ENCODE measurements at regions not wholly inside any gene's neighbourhood (a gene's known extent, or its start where the extent isn't known, plus 50 kb on each side); places are given as distances from the start of the nearest gene placed in this dataset.

DNA sequence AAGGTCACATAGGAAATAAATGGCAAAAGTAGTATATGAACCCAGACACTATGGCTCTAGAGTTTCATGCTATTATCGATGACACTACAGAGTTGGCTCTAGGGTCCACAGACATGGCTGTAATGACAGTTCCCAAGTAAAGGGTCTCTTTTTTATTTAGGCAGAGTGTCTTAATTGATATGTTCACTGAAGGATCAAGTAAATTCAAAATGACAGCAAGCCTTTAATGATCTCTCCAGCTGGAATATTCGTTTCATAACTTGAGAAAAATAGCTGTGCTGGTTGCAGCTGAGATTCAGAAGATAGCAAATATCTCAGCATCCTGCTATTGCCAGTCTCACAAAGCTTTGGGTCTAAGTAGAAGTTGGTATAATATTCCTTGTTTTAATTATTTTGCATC is 333.6 kb upstream of the MAGI2 start:
- Histone ChIP-seq H3K9me3 (no peaks in the 10 kb centered on the region), H3K4me3 (no peak overlapping the region), H3K4me1 (replicated peaks) (no peaks in the 10 kb centered on the region), H3K27ac (no peak overlapping the region), H3K27me3 (replicated peaks; ENCODE audit: insufficient read depth) (no peaks in the 10 kb centered on the region), H3K36me3 (no peaks in the 10 kb centered on the region)
- WGBS, result 67% methylated on average over 2 of the region's 2 CpGs
- intact Hi-C loops (cut with DNase I), result no loop called here
- DNase-seq (ENCODE audit: low spot score), result no peak
- no peak for TF ChIP-seq POLR2AphosphoS5 (IDR thresholded peaks at IDR 0.05)
- TF ChIP-seq, protein P1, sequence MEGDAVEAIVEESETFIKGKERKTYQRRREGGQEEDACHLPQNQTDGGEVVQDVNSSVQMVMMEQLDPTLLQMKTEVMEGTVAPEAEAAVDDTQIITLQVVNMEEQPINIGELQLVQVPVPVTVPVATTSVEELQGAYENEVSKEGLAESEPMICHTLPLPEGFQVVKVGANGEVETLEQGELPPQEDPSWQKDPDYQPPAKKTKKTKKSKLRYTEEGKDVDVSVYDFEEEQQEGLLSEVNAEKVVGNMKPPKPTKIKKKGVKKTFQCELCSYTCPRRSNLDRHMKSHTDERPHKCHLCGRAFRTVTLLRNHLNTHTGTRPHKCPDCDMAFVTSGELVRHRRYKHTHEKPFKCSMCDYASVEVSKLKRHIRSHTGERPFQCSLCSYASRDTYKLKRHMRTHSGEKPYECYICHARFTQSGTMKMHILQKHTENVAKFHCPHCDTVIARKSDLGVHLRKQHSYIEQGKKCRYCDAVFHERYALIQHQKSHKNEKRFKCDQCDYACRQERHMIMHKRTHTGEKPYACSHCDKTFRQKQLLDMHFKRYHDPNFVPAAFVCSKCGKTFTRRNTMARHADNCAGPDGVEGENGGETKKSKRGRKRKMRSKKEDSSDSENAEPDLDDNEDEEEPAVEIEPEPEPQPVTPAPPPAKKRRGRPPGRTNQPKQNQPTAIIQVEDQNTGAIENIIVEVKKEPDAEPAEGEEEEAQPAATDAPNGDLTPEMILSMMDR (IDR thresholded peaks at IDR 0.05), result no peak
- TF ChIP-seq POLR2A (IDR thresholded peaks at IDR 0.05), result no peak

GRCh38 chr7:79786187-79786586 is 332.7 kb upstream of the MAGI2 start:
- Histone ChIP-seq H3K27ac (no peak overlapping the region), H3K4me3 (no peak overlapping the region), H3K36me3 (no peaks in the 10 kb centered on the region), H3K4me1 (replicated peaks) (no peaks in the 10 kb centered on the region), H3K27me3 (replicated peaks; ENCODE audit: insufficient read depth) (no peaks in the 10 kb centered on the region), H3K9me3 (no peaks in the 10 kb centered on the region)
- no peak for TF ChIP-seq POLR2AphosphoS5 (IDR thresholded peaks at IDR 0.05)
- TF ChIP-seq POLR2A (IDR thresholded peaks at IDR 0.05), result no peak
- TF ChIP-seq, protein P1 (IDR thresholded peaks at IDR 0.05), result no peak
- no peak for DNase-seq (ENCODE audit: low spot score)
- intact Hi-C loops (cut with DNase I), result no loop called here
- WGBS, result 46% methylated on average over 5 of the region's 5 CpGs

- no peak for TF ChIP-seq POLR2A (IDR thresholded peaks at IDR 0.05)
- no peaks in the 10 kb centered on the region for H3K4me1 ChIP-seq (replicated peaks)
- whole genome bisulfite sequencing, result 70% methylated on average over 3 of the region's 3 CpGs
- H3K27ac ChIP-seq, result no peak overlapping the region
- DNase-seq (ENCODE audit: low spot score), result no peak
- no peaks in the 10 kb centered on the region for H3K27me3 ChIP-seq (replicated peaks; ENCODE audit: insufficient read depth)
- no peaks in the 10 kb centered on the region for H3K36me3 ChIP-seq
- H3K9me3 ChIP-seq, result no peaks in the 10 kb centered on the region
- no peak overlapping the region for H3K4me3 ChIP-seq
- intact Hi-C loops (cut with DNase I), result no loop called here
These were observed 332.1 kb upstream of the MAGI2 start for GRCh38 chr7:79785556-79785955.

GRCh38 chr7:79782906-79783305 is 329.4 kb upstream of the MAGI2 start:
- Histone ChIP-seq H3K4me1 (replicated peaks) (no peaks in the 10 kb centered on the region), H3K4me3 (no peak overlapping the region), H3K27ac (no peak overlapping the region), H3K36me3 (no peaks in the 10 kb centered on the region), H3K27me3 (replicated peaks; ENCODE audit: insufficient read depth) (no peaks in the 10 kb centered on the region), H3K9me3 (no peaks in the 10 kb centered on the region)
- no peak for DNase-seq (ENCODE audit: low spot score)
- TF ChIP-seq POLR2A (IDR thresholded peaks at IDR 0.05) (no peak), POLR2AphosphoS5 (IDR thresholded peaks at IDR 0.05) (no peak)
- TF ChIP-seq, protein P1 (IDR thresholded peaks at IDR 0.05), result no peak
- intact Hi-C loops (cut with DNase I), result no loop called here

DNA sequence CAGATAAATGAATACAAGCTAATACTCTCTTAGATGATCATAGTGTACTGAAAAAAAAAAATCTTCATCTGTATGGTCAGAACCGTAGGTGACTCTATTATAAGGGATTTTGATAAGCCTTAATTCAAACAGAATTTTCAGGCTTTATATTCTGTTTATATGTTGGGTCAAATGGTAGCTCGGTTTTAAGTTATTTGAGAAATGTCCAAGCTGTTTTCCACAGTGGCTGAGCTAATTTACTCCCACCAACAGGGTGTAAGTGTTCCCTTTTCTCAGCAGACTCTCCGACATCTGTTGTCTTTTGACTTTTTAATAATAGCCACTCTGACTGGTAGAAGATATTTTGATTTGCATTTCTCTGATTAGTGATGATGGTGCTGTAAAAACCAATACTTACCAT is 328.8 kb upstream of the MAGI2 start:
- intact Hi-C loops (cut with DNase I), result no loop called here
- 47% methylated on average over 3 of the region's 3 CpGs for WGBS
- H3K4me1 ChIP-seq (replicated peaks), result no peaks in the 10 kb centered on the region

More for the DNA sequence above, 328.8 kb upstream of the MAGI2 start:
- Histone ChIP-seq H3K9me3 (no peaks in the 10 kb centered on the region), H3K27me3 (replicated peaks; ENCODE audit: insufficient read depth) (no peaks in the 10 kb centered on the region), H3K4me3 (no peak overlapping the region), H3K27ac (no peak overlapping the region), H3K36me3 (no peaks in the 10 kb centered on the region)
- TF ChIP-seq POLR2AphosphoS5 (IDR thresholded peaks at IDR 0.05), result no peak
- no peak for TF ChIP-seq POLR2A (IDR thresholded peaks at IDR 0.05)
- TF ChIP-seq, protein P1 (IDR thresholded peaks at IDR 0.05), result no peak
- DNase-seq (ENCODE audit: low spot score), result no peak

All from prostate gland (tissue), 2 donors.